ENCODE measurements at regions not wholly inside any gene's neighbourhood (a gene's known extent, or its start where the extent isn't known, plus 50 kb on each side); places are given as distances from the start of the nearest gene placed in this dataset.
A peak's percentile ranks its signal among the peaks of the same experiment; 100 is the strongest.
"Not testable (repeated sequence)": the region's sequence is repeated elsewhere in the genome, so short reads cannot be mapped to it uniquely, and the experiment has no call there.

DNA sequence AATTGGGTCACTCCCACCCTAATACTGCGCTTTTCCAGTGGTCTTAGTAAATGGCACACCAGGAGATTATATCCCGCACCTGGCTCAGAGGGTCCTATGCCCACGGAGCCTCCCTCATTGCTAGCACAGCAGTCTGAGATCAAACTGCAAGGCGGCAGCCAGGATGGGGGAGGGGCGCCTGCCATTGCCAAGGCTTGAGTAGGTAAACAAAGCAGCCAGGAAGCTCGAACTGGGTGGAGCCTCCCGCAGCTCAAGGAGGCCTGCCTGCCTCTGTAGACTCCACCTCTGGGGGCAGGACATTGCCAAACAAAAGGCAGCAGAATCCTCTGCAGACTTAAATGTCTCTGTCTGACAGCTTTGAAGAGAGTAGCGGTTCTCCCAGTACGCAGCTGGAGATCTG, 52.4 kb upstream of the PMPCB start:
- DNase-seq (ENCODE audit: low spot score), result not testable (repeated sequence)

DNA sequence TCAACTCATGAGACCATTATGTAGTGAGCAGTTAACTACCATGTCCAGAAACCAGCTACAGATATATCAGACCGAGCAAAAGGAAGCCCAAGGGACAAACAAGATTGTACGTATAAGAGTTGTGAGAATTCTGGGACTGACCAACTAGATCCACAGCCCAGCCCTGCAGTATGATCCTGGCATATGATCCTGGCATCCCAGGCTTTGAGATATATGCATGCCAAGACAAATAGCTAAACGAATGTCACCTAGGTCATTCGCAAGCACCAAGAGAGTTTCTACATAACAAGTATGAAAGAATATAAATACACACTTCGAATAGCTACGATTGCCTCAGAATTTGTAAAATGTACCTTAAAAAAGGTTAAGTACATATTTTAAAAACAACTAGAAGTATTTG, 56.4 kb upstream of the PMPCB start:
- no peak for DNase-seq (ENCODE audit: low spot score)

- DNase-seq (ENCODE audit: low spot score), result not testable (repeated sequence)
Observed at GRCh38 chr7:103235824-103236223, 61.4 kb upstream of the PMPCB start.

- not testable (repeated sequence) for DNase-seq (ENCODE audit: low spot score)
Observed at GRCh38 chr7:103234877-103235276, 62.4 kb upstream of the PMPCB start.

DNA sequence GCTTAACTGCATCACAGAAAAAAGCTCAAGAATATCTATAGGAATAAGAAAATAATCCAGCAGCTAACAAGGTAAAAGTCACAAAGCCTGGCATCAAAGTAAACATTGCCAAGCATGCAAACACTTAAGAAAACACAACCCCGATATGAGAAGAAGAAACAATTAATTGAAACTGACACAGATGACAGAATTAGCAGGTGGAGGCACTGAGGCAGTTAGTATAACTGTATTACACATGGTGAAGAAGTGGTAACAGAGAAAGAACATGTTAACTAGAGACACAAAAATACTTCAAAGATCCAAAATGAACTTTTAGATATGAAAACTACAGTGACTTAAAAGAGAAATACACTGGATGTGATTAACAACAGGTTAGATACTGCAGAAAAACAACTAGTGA, 69.4 kb upstream of the PMPCB start:
- DNase-seq (ENCODE audit: low spot score), result not testable (repeated sequence)

DNA sequence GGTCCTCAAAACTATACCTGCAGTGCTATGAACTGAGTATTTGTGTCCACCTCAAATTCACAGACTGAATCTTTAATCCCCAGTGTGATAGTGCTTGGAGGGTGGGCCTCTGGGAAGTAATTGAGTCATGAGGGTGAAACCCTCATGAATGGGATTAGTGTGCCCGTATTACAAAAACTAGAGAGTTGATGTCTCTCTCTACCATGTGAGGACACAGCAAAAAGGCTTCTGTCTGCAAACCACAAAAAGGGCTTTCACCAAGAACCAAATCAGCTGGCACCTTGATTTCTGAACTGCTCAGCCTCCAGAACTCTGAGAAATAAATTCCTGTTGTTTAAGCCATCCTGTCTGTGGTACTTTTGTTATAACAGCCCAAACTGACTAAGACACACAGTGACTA, 71.4 kb upstream of the PMPCB start:
- DNase-seq (ENCODE audit: low spot score), result peak; percentile 58

DNA sequence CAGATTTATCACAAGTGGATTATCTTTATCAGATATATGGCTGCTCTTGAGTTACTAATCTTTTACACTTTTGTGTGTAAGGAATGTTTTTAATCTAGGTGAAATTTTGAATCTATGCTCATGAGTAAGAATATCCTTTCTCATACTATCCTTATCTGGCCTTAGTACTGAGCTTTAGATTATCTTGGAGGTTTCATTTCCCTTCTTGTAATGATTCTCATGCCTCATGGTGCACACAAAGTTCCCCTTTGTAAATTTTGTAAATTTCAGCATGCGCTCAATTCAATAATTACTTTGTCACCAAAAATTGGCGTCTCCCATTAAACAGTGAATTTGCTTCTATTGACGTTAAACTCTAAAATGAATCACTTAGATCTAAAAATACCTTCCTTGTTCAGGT, 74.2 kb upstream of the NAPEPLD start:
- not testable (repeated sequence) for DNase-seq (ENCODE audit: low spot score)

DNA sequence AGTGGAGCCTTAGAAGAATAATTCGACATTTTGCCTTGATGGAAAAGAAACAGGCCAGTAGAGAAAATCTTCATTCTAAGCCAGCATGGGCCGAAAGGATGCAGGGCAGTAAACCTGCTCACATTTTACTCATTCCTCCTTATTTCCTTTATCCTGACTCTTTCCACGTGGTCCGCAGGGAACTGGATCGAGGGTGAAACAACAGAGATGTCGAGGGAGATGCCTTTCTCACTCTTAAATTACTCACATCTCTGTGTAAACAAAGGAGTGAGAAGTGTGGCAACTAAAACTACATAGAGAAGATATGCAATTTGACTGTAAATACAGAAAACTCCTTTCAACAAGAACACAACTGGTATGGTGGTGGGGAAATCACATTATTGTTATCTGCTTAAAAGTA, 62.1 kb upstream of the NAPEPLD start:
- not testable (repeated sequence) for DNase-seq (ENCODE audit: low spot score)

- DNase-seq (ENCODE audit: low spot score), result not testable (repeated sequence)
Observed at GRCh38 chr7:103199191-103199590, 50.3 kb upstream of the NAPEPLD start.

All from pons (tissue), 1 donor.